ENCODE measurements at regions not wholly inside any gene's neighbourhood (a gene's known extent, or its start where the extent isn't known, plus 50 kb on each side); places are given as distances from the start of the nearest gene placed in this dataset.

DNA sequence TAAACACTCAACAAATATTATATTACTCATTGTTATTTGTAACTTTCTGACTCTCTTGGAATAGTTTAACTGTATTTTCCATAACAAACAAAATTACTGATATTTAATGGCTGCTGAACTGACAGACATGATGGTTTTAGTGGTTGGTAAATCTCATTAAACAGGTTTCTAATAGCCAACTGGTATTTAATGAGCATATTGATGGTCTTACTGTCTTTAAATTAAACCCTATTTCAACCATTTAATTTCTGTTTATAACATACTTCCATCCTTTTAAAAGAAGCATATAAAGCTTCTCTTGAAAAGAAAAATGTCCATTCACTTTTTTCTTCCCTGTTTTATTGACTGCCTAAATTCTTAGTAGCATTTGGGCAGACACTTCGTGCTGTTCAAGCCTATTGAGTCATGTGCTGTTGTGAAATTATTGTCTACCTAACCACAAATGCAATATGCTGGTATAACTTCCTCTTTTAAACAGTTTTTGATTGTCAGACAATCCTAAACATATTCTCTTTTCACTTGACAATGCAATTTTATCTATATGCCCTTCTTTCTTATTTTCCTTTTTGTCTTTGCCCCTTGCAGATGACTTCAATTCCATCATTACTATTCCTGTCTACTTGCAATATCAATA, 163.9 kb upstream of the SLC7A11 start:
- Mint-ChIP-seq H3K27ac (peak overlapping the region; percentile 83 to 96 (median 91)), H3K4me1 (peaks cover 43% of the 10 kb centered on the region), H3K9me3 (peaks cover 4 to 6% (median 4%) of the 10 kb centered on the region in 7 donors), H3K36me3 (no peaks in the 10 kb centered on the region), H3K4me3 (peak overlapping the region in 1 of 2 donors; percentile 85), H3K27me3 (ENCODE audit: low read depth in 3 of 3) (no peaks in the 10 kb centered on the region)
- intact Hi-C loops (cut with micrococcal nuclease): loop anchor here (5.0 to 10.0 kb wide), 3 partner anchors 99 to 164 kb away; partner anchors contain the start of gene SLC7A11 (in 2 of the 2)
- DNase-seq: peak; percentile 89 to 99 (median 96)
- Histone ChIP-seq H3K36me3 (replicated peaks in 1 of 2; ENCODE audit: control insufficient read depth in 1 of 2, insufficient read depth in 2 of 2, low read length in 2 of 2) (no peaks in the 10 kb centered on the region), H3K9ac (ENCODE audit: insufficient read depth, low read length, poor library complexity, severe bottlenecking) (peak overlapping the region; percentile 46), H3K79me2 (ENCODE audit: insufficient read depth, low read length) (no peaks in the 10 kb centered on the region), H2AFZ (ENCODE audit: insufficient read depth, low read depth, low read length, poor library complexity, severe bottlenecking) (no peak overlapping the region), H4K20me1 (ENCODE audit: insufficient read depth, low read length) (no peaks in the 10 kb centered on the region), H3K4me2 (replicated peaks; ENCODE audit: extremely low read depth, low read length, poor library complexity, severe bottlenecking) (peak overlapping the region; percentile 61), H3K4me3 (replicated peaks in 1 of 3; ENCODE audit: low read depth in 2 of 3, low read length in 3 of 3) (peak overlapping the region in 1 of 3 experiments; percentile 55), H3K27me3 (ENCODE audit: control insufficient read depth in 2 of 2, insufficient read depth in 2 of 2, low read length in 2 of 2) (no peaks in the 10 kb centered on the region), H3K4me1 (ENCODE audit: control insufficient read depth in 1 of 2, insufficient read depth in 2 of 2, low read length in 2 of 2) (peaks cover 34 to 37% of the 10 kb centered on the region in 2 donors), H3K9me3 (replicated peaks in 1 of 2; ENCODE audit: control insufficient read depth in 1 of 2, insufficient read depth in 1 of 2, low read length in 2 of 2) (no peaks in the 10 kb centered on the region), H3K27ac (ENCODE audit: low read depth in 1 of 2, low read length in 2 of 2) (peak overlapping the region; percentile 21 to 91)
- TF ChIP-seq, protein P1, sequence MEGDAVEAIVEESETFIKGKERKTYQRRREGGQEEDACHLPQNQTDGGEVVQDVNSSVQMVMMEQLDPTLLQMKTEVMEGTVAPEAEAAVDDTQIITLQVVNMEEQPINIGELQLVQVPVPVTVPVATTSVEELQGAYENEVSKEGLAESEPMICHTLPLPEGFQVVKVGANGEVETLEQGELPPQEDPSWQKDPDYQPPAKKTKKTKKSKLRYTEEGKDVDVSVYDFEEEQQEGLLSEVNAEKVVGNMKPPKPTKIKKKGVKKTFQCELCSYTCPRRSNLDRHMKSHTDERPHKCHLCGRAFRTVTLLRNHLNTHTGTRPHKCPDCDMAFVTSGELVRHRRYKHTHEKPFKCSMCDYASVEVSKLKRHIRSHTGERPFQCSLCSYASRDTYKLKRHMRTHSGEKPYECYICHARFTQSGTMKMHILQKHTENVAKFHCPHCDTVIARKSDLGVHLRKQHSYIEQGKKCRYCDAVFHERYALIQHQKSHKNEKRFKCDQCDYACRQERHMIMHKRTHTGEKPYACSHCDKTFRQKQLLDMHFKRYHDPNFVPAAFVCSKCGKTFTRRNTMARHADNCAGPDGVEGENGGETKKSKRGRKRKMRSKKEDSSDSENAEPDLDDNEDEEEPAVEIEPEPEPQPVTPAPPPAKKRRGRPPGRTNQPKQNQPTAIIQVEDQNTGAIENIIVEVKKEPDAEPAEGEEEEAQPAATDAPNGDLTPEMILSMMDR (IDR thresholded peaks at IDR 0.05): no peak
- no CpG with 5 or more reads among the region's 1 CpG for whole genome bisulfite sequencing (ENCODE audit: insufficient coverage)

DNA sequence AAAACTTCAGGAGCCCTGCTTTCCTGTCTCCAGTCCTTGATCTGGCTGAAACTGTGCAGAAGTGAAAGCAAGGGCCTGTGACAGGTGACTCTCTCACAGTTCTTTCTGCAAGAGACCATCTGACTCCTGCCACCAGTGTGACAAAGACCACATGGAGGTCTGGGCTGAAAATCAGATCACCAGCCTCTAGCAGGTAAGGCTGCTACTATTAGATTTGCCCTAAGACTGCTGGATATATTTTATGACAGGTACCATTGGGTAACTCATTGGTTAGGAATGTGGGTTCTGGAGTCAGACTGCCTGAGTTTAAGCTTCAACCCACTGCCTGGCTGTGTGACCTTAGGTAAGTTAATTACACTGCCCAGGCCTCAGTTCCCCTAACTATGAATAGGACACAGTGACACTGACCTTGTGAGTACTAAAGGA, 163.3 kb upstream of the SLC7A11 start:
- Mint-ChIP-seq H3K9me3 (peaks cover 4 to 6% (median 4%) of the 10 kb centered on the region in 7 donors), H3K36me3 (no peaks in the 10 kb centered on the region), H3K27ac (peak overlapping the region; percentile 83 to 96 (median 91)), H3K27me3 (ENCODE audit: low read depth in 3 of 3) (no peaks in the 10 kb centered on the region), H3K4me3 (no peak overlapping the region), H3K4me1 (peaks cover 43% of the 10 kb centered on the region)
- no peak overlapping the region for H2AFZ ChIP-seq (ENCODE audit: insufficient read depth, low read depth, low read length, poor library complexity, severe bottlenecking)
- peak overlapping the region; percentile 61 for H3K4me2 ChIP-seq (replicated peaks; ENCODE audit: extremely low read depth, low read length, poor library complexity, severe bottlenecking)
- H3K4me3 ChIP-seq (replicated peaks in 1 of 3; ENCODE audit: low read depth in 2 of 3, low read length in 3 of 3): no peak overlapping the region
- no peaks in the 10 kb centered on the region for H4K20me1 ChIP-seq (ENCODE audit: insufficient read depth, low read length)
- peak overlapping the region; percentile 38 for H3K9ac ChIP-seq (ENCODE audit: insufficient read depth, low read length, poor library complexity, severe bottlenecking)
- peaks cover 37% of the 10 kb centered on the region in 2 donors for H3K4me1 ChIP-seq (ENCODE audit: control insufficient read depth in 1 of 2, insufficient read depth in 2 of 2, low read length in 2 of 2)
- intact Hi-C loops (cut with micrococcal nuclease): loop anchor here (5.0 to 10.0 kb wide), 3 partner anchors 98 to 163 kb away; partner anchors contain the start of gene SLC7A11 (in 2 of the 2)
- no peaks in the 10 kb centered on the region for H3K36me3 ChIP-seq (replicated peaks in 1 of 2; ENCODE audit: control insufficient read depth in 1 of 2, insufficient read depth in 2 of 2, low read length in 2 of 2)
- no peaks in the 10 kb centered on the region for H3K9me3 ChIP-seq (replicated peaks in 1 of 2; ENCODE audit: control insufficient read depth in 1 of 2, insufficient read depth in 1 of 2, low read length in 2 of 2)
- TF ChIP-seq, protein P1 (IDR thresholded peaks at IDR 0.05): no peak
- peak overlapping the region; percentile 21 to 91 for H3K27ac ChIP-seq (ENCODE audit: low read depth in 1 of 2, low read length in 2 of 2)
- no peaks in the 10 kb centered on the region for H3K79me2 ChIP-seq (ENCODE audit: insufficient read depth, low read length)
- H3K27me3 ChIP-seq (ENCODE audit: control insufficient read depth in 2 of 2, insufficient read depth in 2 of 2, low read length in 2 of 2): no peaks in the 10 kb centered on the region
- DNase-seq: peak in 2 of 3 donors; percentile 64 to 67

Measured in CD14-positive monocyte (primary cell).